A549 (cell line): ENCODE measurements at regions not wholly inside any gene's neighbourhood (a gene's known extent, or its start where the extent isn't known, plus 50 kb on each side); places are given as distances from the start of the nearest gene placed in this dataset.

ENCODE experiments used
- ATAC-seq, 2 experiments: fragments of 200-7000 bp in 1 of 2; fragments of >200 bp in 1 of 2; cut with Nextera tagmentation in 1 of 2; cut with Tn5 transposase in 1 of 2; 3 replicates each; pipeline versions ENCODE4 v1.8.0 to v1.9.1; 2018 to 2020; ENCODE audit warnings: mild to moderate bottlenecking in 1 of 2, moderate library complexity in 1 of 2
- CTCF ChIA-PET: fragments of 300-600 bp; sonication (Branson Sonifier 250); formaldehyde crosslinking; extraction: SDS; loops from one replicate; lab custom pipeline; 2021; ENCODE audit warnings: antibody characterized with exemption, inconsistent platforms; lab: Yijun Ruan, JAX
- POLR2A ChIA-PET: fragments of 350-600 bp; formaldehyde crosslinking; extraction: SDS; loops from one replicate; lab custom pipeline; 2021; ENCODE audit warnings: antibody characterized with exemption, inconsistent platforms; lab: Yijun Ruan, JAX
- DNase-seq, 2 experiments: peaks; one replicate each; pipeline versions ENCODE4 v3.0.0 to v3.0.0-alpha.2; 2011 to 2016; ENCODE audit warnings: low read depth in 1 of 2, low spot score in 1 of 2
- FAIRE-seq: peaks from 2 replicates; lab custom pipeline; 2011; peaks lifted over from hg19 to GRCh38; lab: Jason Lieb, UNC
- H3K27ac ChIP-seq, 2 experiments: fragments of >200 bp; sonication (Bioruptor Twin); formaldehyde crosslinking; 3 replicates each; pipeline ENCODE4 v1.5.1; 2016 to 2017
- H3K4me1 ChIP-seq: fragments of >200 bp; sonication (Bioruptor Twin); formaldehyde crosslinking; 3 replicates; pipeline ENCODE4 v1.6.1; 2016
- H3K4me2 ChIP-seq: fragments of >200 bp; sonication (Bioruptor Twin); formaldehyde crosslinking; 3 replicates; pipeline ENCODE4 v1.6.1; 2016
- H3K4me3 ChIP-seq: fragments of >200 bp; sonication (Bioruptor Twin); formaldehyde crosslinking; 3 replicates; pipeline ENCODE4 v1.5.1; 2016
- H3K9me3 ChIP-seq: fragments of >200 bp; sonication (Bioruptor Twin); formaldehyde crosslinking; 3 replicates; pipeline ENCODE4 v1.6.1; 2016
- E2F6 ChIP-seq: IDR thresholded peaks from 2 replicates; pipeline ENCODE4 v1.6.1; 2012; ENCODE audit warnings: low read depth, borderline replicate concordance
- EHMT2 ChIP-seq: fragments of 200-600 bp; sonication (generic); IDR thresholded peaks from 2 replicates; pipeline ENCODE4 v1.6.1; 2016; ENCODE audit warnings: antibody characterized with exemption, low read depth, mild to moderate bottlenecking, moderate library complexity
- ELK1 ChIP-seq: fragments of 150-350 bp; IDR thresholded peaks from 2 replicates; pipeline ENCODE4 v1.6.1; 2014; ENCODE audit warnings: low read depth, mild to moderate bottlenecking, low read length
- EP300 ChIP-seq, 2 experiments: fragments of >200 bp; sonication (Bioruptor Twin); formaldehyde crosslinking; IDR thresholded peaks; 2 replicates in 1 of 2; 3 replicates in 1 of 2; pipeline ENCODE4 v1.6.1; 2016 to 2017
- FOSB ChIP-seq: fragments of 250-450 bp; sonication (Bioruptor Pico); IDR thresholded peaks from 2 replicates; pipeline ENCODE4 v1.5.0; 2020; ENCODE audit warnings: mild to moderate bottlenecking, moderate library complexity
- FOSL2 ChIP-seq, 2 experiments: fragments of 450-650 bp in 1 of 2; fragments of >200 bp in 1 of 2; sonication (Bioruptor Twin) in 1 of 2; formaldehyde crosslinking; IDR thresholded peaks; 2 replicates each; pipeline versions ENCODE4 v1.5.0 to v1.6.1; 2016 to 2020; ENCODE audit warnings: mild to moderate bottlenecking in 1 of 2, moderate library complexity in 1 of 2
- GATA3 ChIP-seq: IDR thresholded peaks from 2 replicates; pipeline ENCODE4 v1.6.1; 2012; ENCODE audit warnings: borderline replicate concordance
- HES2 ChIP-seq: fragments of >200 bp; sonication (Bioruptor Twin); formaldehyde crosslinking; IDR thresholded peaks from 2 replicates; pipeline ENCODE4 v1.6.1; 2016
- HEYL ChIP-seq: fragments of 250-450 bp; sonication (Bioruptor Pico); IDR thresholded peaks from 2 replicates; pipeline ENCODE4 v1.8.0; 2021; ENCODE audit warnings: mild to moderate bottlenecking, moderate library complexity
- HOXB13 ChIP-seq: fragments of 250-450 bp; sonication (Bioruptor Pico); IDR thresholded peaks from 2 replicates; pipeline ENCODE4 v1.5.0; 2020; ENCODE audit warnings: low read depth, mild to moderate bottlenecking, moderate library complexity
- JUN ChIP-seq, 2 experiments: fragments of >200 bp; sonication (Bioruptor Twin); formaldehyde crosslinking; IDR thresholded peaks; 2 replicates in 1 of 2; 3 replicates in 1 of 2; pipeline ENCODE4 v1.6.1; 2016 to 2017
- KDM1A ChIP-seq: fragments of 200-600 bp; sonication (generic); IDR thresholded peaks from 2 replicates; pipeline ENCODE4 v1.6.1; 2016; ENCODE audit warnings: low read depth, mild to moderate bottlenecking
- MAFK ChIP-seq: fragments of 450-650 bp; IDR thresholded peaks from 2 replicates; pipeline ENCODE4 v1.6.1; 2014; ENCODE audit not compliant: partially characterized antibody
- MAZ ChIP-seq: fragments of 150-350 bp; IDR thresholded peaks from 2 replicates; pipeline ENCODE4 v1.6.1; 2014; ENCODE audit warnings: antibody characterized with exemption, low read depth, low read length, borderline replicate concordance
- NFE2L2 ChIP-seq: fragments of 150-350 bp; conservative IDR thresholded peaks from 2 replicates; pipeline ENCODE4 v1.6.1; 2014; ENCODE audit warnings: low read length
- PHF8 ChIP-seq: fragments of 200-600 bp; sonication (generic); IDR thresholded peaks from 2 replicates; pipeline ENCODE4 v1.6.1; 2016; ENCODE audit warnings: low read depth, mild to moderate bottlenecking, antibody characterized with exemption, moderate library complexity, borderline replicate concordance
- POLR2A ChIP-seq: IDR thresholded peaks from 2 replicates; pipeline ENCODE4 v1.6.1; 2012; ENCODE audit warnings: mild to moderate bottlenecking, low read length
- POLR2AphosphoS2 ChIP-seq: conservative IDR thresholded peaks from 2 replicates; pipeline ENCODE4 v1.6.1; 2012; ENCODE audit warnings: low read length, improper control_type of control experiment, inconsistent platforms
- RARB ChIP-seq: fragments of 250-450 bp; sonication (Bioruptor Pico); IDR thresholded peaks from 2 replicates; pipeline ENCODE4 v1.8.0; 2021; ENCODE audit warnings: mild to moderate bottlenecking, moderate library complexity
- RFX5 ChIP-seq: fragments of 450-650 bp; IDR thresholded peaks from 2 replicates; pipeline ENCODE4 v1.7.1; 2014; ENCODE audit warnings: antibody characterized with exemption, mild to moderate bottlenecking, moderate library complexity
- SMC3 ChIP-seq: fragments of >200 bp; sonication (Bioruptor Twin); formaldehyde crosslinking; IDR thresholded peaks from 3 replicates; pipeline ENCODE4 v1.6.1; 2018; ENCODE audit warnings: inconsistent platforms
- SREBF2 ChIP-seq: fragments of 450-650 bp; IDR thresholded peaks from 2 replicates; pipeline ENCODE4 v1.6.1; 2014; ENCODE audit warnings: mild to moderate bottlenecking, moderate library complexity
- USF2 ChIP-seq: fragments of 450-650 bp; IDR thresholded peaks from 2 replicates; pipeline ENCODE4 v1.6.1; 2014; ENCODE audit warnings: antibody characterized with exemption
- ZC3H11A ChIP-seq: fragments of 450-650 bp; IDR thresholded peaks from 2 replicates; pipeline ENCODE4 v1.6.1; 2014; ENCODE audit warnings: antibody characterized with exemption, mild to moderate bottlenecking
- ZNF302 ChIP-seq: fragments of 250-450 bp; sonication (Bioruptor Pico); IDR thresholded peaks from 2 replicates; pipeline ENCODE4 v1.9.0; 2021; ENCODE audit warnings: inconsistent platforms, mild to moderate bottlenecking, moderate library complexity
- WGBS: methylation state at CpG from one replicate; pipeline ENCODE4 v1.1.6; 2017; ENCODE audit errors: missing lambda C conversion rate; 5-methylcytosine and 5-hydroxymethylcytosine counted together
- TF ChIP-seq, protein P1 (sequence below): fragments of >200 bp; sonication (Bioruptor Twin); formaldehyde crosslinking; IDR thresholded peaks from 3 replicates; pipeline ENCODE4 v1.5.1; 2016
- TF ChIP-seq, protein P2 (sequence below): IDR thresholded peaks from 2 replicates; pipeline ENCODE4 v1.6.1; 2012

- CTCF ChIA-PET = no interaction called here
- 79% methylated on average over 3 of the region's 3 CpGs for WGBS
- H3K4me2 ChIP-seq = no peak overlapping the region
- POLR2A ChIA-PET = no interaction called here
- no peak for ATAC-seq
- H3K27ac ChIP-seq = no peak overlapping the region
- H3K4me3 ChIP-seq = no peak overlapping the region
- peaks cover 7% of the 10 kb centered on the region; the same call in 2 of the 3 replicates for H3K4me1 ChIP-seq
- FAIRE-seq = no peak
- TF ChIP-seq HES2 (no peak), E2F6 (no peak), MAFK (peak; percentile 57), POLR2A (no peak)
- H3K9me3 ChIP-seq = no peaks in the 10 kb centered on the region
- no peak for DNase-seq
These were observed 849.8 kb downstream of the USP25 start for GRCh38 chr21:16579538-16579937.

DNA sequence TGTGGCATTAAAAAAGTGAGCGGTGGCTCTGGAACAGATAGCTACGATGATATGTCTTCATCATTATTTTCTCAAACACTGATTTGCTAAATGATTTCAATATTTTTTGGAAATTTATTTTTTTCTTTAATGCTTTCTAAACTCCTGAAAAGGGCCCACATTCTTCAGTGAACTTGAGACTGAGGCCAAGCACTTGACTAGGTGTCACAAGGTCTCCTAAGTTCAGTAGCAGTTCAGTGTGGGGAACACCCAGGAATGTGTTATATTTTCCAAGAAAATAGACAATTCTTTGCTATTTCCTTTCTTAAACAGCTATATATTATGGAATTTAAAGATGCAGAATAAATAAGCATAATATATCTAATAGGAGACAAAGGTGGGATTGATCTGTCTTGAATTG is 850.9 kb downstream of the USP25 start:
- ATAC-seq (no peak), DNase-seq (no peak), FAIRE-seq (no peak)
- Histone ChIP-seq H3K4me1 (peaks cover 12% of the 10 kb centered on the region; the same call in 2 of the 3 replicates), H3K27ac (no peak overlapping the region), H3K4me3 (no peak overlapping the region), H3K4me2 (no peak overlapping the region), H3K9me3 (no peaks in the 10 kb centered on the region)
- WGBS = 92% methylated on average over 2 of the region's 2 CpGs
- ChIA-PET CTCF (no interaction called here), POLR2A (no interaction called here)
- TF ChIP-seq, protein P1, sequence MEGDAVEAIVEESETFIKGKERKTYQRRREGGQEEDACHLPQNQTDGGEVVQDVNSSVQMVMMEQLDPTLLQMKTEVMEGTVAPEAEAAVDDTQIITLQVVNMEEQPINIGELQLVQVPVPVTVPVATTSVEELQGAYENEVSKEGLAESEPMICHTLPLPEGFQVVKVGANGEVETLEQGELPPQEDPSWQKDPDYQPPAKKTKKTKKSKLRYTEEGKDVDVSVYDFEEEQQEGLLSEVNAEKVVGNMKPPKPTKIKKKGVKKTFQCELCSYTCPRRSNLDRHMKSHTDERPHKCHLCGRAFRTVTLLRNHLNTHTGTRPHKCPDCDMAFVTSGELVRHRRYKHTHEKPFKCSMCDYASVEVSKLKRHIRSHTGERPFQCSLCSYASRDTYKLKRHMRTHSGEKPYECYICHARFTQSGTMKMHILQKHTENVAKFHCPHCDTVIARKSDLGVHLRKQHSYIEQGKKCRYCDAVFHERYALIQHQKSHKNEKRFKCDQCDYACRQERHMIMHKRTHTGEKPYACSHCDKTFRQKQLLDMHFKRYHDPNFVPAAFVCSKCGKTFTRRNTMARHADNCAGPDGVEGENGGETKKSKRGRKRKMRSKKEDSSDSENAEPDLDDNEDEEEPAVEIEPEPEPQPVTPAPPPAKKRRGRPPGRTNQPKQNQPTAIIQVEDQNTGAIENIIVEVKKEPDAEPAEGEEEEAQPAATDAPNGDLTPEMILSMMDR = no peak
- TF ChIP-seq EHMT2 (no peak), FOSL2 (IDR thresholded peaks at IDR 0.05) (no peak), FOSL2 (CRISPR knock-in tag; IDR thresholded peaks at IDR 0.05) (no peak), ZC3H11A (no peak), USF2 (no peak), HEYL (no peak), JUN (IDR thresholded peaks at IDR 0.05) (no peak), HOXB13 (CRISPR knock-in tag) (no peak), MAZ (no peak), FOSB (CRISPR knock-in tag) (no peak)
- TF ChIP-seq, protein P2, sequence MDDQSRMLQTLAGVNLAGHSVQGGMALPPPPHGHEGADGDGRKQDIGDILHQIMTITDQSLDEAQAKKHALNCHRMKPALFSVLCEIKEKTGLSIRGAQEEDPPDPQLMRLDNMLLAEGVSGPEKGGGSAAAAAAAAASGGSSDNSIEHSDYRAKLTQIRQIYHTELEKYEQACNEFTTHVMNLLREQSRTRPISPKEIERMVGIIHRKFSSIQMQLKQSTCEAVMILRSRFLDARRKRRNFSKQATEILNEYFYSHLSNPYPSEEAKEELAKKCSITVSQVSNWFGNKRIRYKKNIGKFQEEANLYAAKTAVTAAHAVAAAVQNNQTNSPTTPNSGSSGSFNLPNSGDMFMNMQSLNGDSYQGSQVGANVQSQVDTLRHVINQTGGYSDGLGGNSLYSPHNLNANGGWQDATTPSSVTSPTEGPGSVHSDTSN = no peak

DNA sequence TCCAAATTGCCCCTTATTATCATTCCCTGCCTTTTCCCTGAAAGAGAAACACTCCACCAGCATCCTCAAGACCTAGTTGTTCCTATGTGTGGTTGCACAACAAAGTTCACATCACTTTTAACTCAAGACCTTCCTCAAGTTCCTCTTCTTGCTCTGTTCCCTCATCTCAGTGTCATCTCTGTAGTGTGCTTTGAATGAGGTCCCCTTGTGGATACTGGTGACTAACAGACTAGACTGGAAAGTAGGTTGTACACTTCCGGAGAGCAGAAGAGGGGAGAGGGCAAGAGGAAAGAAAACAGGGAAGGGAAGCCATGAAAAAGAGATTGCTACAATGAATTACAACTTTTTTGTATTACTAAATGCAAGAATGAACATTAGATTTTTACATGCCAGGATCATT is 853.8 kb downstream of the USP25 start:
- peak overlapping the region; percentile 24; the same call in 1 of the 3 replicates for H3K4me2 ChIP-seq
- WGBS = 67% methylated on average over 1 of the region's 1 CpG
- ChIA-PET POLR2A (no interaction called here), CTCF (no interaction called here)
- DNase-seq (no peak), ATAC-seq (no peak), FAIRE-seq (no peak)
- no peak overlapping the region for H3K4me3 ChIP-seq
- H3K9me3 ChIP-seq = no peaks in the 10 kb centered on the region
- peaks cover 24% of the 10 kb centered on the region for H3K4me1 ChIP-seq
- H3K27ac ChIP-seq = no peak overlapping the region
- TF ChIP-seq GATA3 (no peak), PHF8 (no peak), NFE2L2 (no peak), RARB (CRISPR knock-in tag) (no peak), EP300 (IDR thresholded peaks at IDR 0.05) (no peak), RFX5 (no peak), POLR2AphosphoS2 (no peak), ELK1 (no peak), ZNF302 (CRISPR knock-in tag) (no peak), KDM1A (no peak), SREBF2 (no peak), SMC3 (no peak)
- TF ChIP-seq, protein P2 = no peak
- TF ChIP-seq, protein P1 = no peak
